ENCODE measurements at regions not wholly inside any gene's neighbourhood (a gene's known extent, or its start where the extent isn't known, plus 50 kb on each side); places are given as distances from the start of the nearest gene placed in this dataset.

GRCh38 chr3:139770577-139770976 is 92.8 kb upstream of the NMNAT3 start:
- TF ChIP-seq CTCF (IDR thresholded peaks at IDR 0.05) = no peak
- TF ChIP-seq EZH2 (IDR thresholded peaks at IDR 0.05; ENCODE audit: borderline replicate concordance, insufficient read depth, low read depth, low read length, poor library complexity, severe bottlenecking) = no peak
